ENCODE measurements at regions not wholly inside any gene's neighbourhood (a gene's known extent, or its start where the extent isn't known, plus 50 kb on each side); places are given as distances from the start of the nearest gene placed in this dataset.

DNA sequence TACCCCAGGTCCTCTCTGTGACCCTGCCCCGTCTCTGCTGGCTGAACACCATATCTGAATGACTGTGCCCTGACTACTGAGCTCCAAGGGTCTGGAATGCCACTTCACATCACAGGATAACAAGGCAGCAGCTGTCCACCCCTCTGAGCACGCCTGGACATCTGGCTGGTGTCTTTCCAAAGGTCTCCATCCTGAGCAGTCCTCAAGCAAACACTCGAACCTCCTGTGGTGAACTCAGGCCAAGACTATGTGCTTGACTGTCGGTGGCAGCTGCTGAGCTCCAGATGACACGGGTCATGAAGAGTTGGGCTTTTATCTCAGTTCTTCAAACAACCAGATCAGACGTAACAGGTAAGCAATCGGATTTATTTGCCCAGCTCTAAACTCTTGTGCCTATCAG is 117.2 kb upstream of the BCL2L14 start:
- no peak for TF ChIP-seq MAZ (IDR thresholded peaks at IDR 0.05; ENCODE audit: borderline replicate concordance, low read depth, low read length)
- TF ChIP-seq SMC3 (IDR thresholded peaks at IDR 0.05; ENCODE audit: low read depth, low read length) = no peak
- no peak for TF ChIP-seq RAD21 (IDR thresholded peaks at IDR 0.05; ENCODE audit: low read length)
- TF ChIP-seq MXI1 (IDR thresholded peaks at IDR 0.05; ENCODE audit: borderline replicate concordance, low read depth, low read length) = no peak
- TF ChIP-seq NFE2L2 (IDR thresholded peaks at IDR 0.05; ENCODE audit: low read depth, low read length) = no peak
- no peak for TF ChIP-seq RFX5 (IDR thresholded peaks at IDR 0.05; ENCODE audit: low read depth, low read length)
- no peak for TF ChIP-seq POLR2A (IDR thresholded peaks at IDR 0.05; ENCODE audit: low read depth, low read length)
- TF ChIP-seq RCOR1 (IDR thresholded peaks at IDR 0.05; ENCODE audit: insufficient replicate concordance, low read length) = no peak
- TF ChIP-seq CEBPB (IDR thresholded peaks at IDR 0.05; ENCODE audit: low read depth, low read length) = no peak
- TF ChIP-seq BHLHE40 (IDR thresholded peaks at IDR 0.05; ENCODE audit: low read depth, low read length) = no peak
- no peak for TF ChIP-seq ELK1 (IDR thresholded peaks at IDR 0.05; ENCODE audit: borderline replicate concordance, low read depth, low read length)
- TF ChIP-seq CHD1 (IDR thresholded peaks at IDR 0.05; ENCODE audit: low read depth, low read length) = no peak
- no peak for TF ChIP-seq FOS (IDR thresholded peaks at IDR 0.05; ENCODE audit: low read depth, low read length)

More for the DNA sequence above, 117.2 kb upstream of the BCL2L14 start:
- Histone ChIP-seq H3K9ac (ENCODE audit: low read depth, low read length) (no peak overlapping the region), H2AK5ac (ENCODE audit: low read depth, low read length) (no peak overlapping the region), H3K18ac (ENCODE audit: low read depth, low read length) (no peak overlapping the region), H2AFZ (replicated peaks; ENCODE audit: low read length, poor library complexity) (no peak overlapping the region), H3K4me3 (ENCODE audit: insufficient read depth, low read depth, low read length) (no peak overlapping the region), H3K14ac (replicated peaks; ENCODE audit: low read depth, low read length) (no peak overlapping the region), H2BK20ac (ENCODE audit: low read depth, low read length) (no peak overlapping the region), H2AK9ac (replicated peaks; ENCODE audit: low read depth, low read length, poor library complexity) (no peak overlapping the region), H3K4me2 (ENCODE audit: low read depth, low read length) (no peak overlapping the region), H3K27ac (ENCODE audit: insufficient read depth, low read length) (no peak overlapping the region), H4K20me1 (ENCODE audit: insufficient read depth, low read length) (no peaks in the 10 kb centered on the region), H2BK5ac (ENCODE audit: low read depth, low read length, poor library complexity, severe bottlenecking) (no peak overlapping the region), H4K91ac (ENCODE audit: insufficient read depth, low read depth, low read length) (no peak overlapping the region), H3K4ac (ENCODE audit: low read depth, low read length) (no peak overlapping the region), H4K5ac (ENCODE audit: low read depth, low read length) (no peak overlapping the region), H3K36me3 (ENCODE audit: control insufficient read depth, insufficient read depth, low read length) (no peaks in the 10 kb centered on the region), H4K8ac (ENCODE audit: low read depth in 2 of 2, low read length in 2 of 2) (no peak overlapping the region), H2BK120ac (ENCODE audit: low read depth, low read length) (no peak overlapping the region), H3K9me1 (ENCODE audit: insufficient read depth, low read length) (peaks cover 8% of the 10 kb centered on the region; the same call in 1 of the 2 replicates), H3K4me1 (ENCODE audit: control insufficient read depth, insufficient read depth, low read length) (peaks cover 6% of the 10 kb centered on the region), H3K9me3 (ENCODE audit: control insufficient read depth, insufficient read depth, low read length) (no peaks in the 10 kb centered on the region), H3K27me3 (ENCODE audit: control insufficient read depth, insufficient read depth, low read length) (peaks cover 57% of the 10 kb centered on the region), H2BK15ac (ENCODE audit: low read depth, low read length) (no peak overlapping the region), H3K79me1 (ENCODE audit: low read depth in 1 of 2, low read length in 2 of 2) (no peaks in the 10 kb centered on the region), H3K23ac (ENCODE audit: low read depth, low read length) (no peak overlapping the region), H3K56ac (ENCODE audit: extremely low read depth, insufficient read depth, low read length) (no peak overlapping the region)
- 47% methylated on average over 5 of the region's 7 CpGs; no CpG with 5 or more reads in 1 of the 2 experiments for WGBS, 2 experiments (ENCODE audit: extremely low coverage in 2 of 2, insufficient read length in 1 of 2)
- dilution Hi-C loops (cut with HindIII; ENCODE audit: low sequenced_read_pairs, unreplicated experiment) = no loop called here
- ATAC-seq (ENCODE audit: low read depth) (no peak), DNase-seq (no peak)
- in situ Hi-C loops (cut with MboI; ENCODE audit: low sequenced_read_pairs) = no loop called here
- BruUV-seq (replicated peaks) = no TSS peak
- POLR2A ChIA-PET (ENCODE audit: unreplicated experiment) = no interaction called here
- intact Hi-C loops (cut with micrococcal nuclease) = no loop called here
- CTCF ChIA-PET = no interaction called here

All from IMR-90 (cell line).